Hepatic stellate cell (primary cell): ENCODE measurements at regions not wholly inside any gene's neighbourhood (a gene's known extent, or its start where the extent isn't known, plus 50 kb on each side); places are given as distances from the start of the nearest gene placed in this dataset.

Experiments
- DNase-seq: peaks from one replicate; pipeline ENCODE4 v3.0.0; 2011; ENCODE audit warnings: low spot score

DNA sequence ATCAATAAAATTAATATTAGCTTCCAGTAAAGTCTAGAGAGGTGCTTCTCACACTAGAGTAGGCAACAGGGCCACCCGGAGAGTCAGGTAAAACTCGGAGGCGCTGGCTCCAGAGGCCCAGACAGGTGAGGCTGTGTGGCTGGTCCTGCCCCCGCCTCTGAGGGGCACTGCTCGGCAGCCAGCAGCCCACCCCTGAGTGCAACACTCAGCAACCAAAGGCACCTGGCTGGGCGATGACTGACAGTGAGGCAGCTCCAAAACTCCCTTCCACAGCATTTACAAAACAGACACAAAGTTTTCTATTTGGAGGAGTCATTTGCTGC, 138.8 kb upstream of the ID2 start:
- no peak for DNase-seq

DNA sequence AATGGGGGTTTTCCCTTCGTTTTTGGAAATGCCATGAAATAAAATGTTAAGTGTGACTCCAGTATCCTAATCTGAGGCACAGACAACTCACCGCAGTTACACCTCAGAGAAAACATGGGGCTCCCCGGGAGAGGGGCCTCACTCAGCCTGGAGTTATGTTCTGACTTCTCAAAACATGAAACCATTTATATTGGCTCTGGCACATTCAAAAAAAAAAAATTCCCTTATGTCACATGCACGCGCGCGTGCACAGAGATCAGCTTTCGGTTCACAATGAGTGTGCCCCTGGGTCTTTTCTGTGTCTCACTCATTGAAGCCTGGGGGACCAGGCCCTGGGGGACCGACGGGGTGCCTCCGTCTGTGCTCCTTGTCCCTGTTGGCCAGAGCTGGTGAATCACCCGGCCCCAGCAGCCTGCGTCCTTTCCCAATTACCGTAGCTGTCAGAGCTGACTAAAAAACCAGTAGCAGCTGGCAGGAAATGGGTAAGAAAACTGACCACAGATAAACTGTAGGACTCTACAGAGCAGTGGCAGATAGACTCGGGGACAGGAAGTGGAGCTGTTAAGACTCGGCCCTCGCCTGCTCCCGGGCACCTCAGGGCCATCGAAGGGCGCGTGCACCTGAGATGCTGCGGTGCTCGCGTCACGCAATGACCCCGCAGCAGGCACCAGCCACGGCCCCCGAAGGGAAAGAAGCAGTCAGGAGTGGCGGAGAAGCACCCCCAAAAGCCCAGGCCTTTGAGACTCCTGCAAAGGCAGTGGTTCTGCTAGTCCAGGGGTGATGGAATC, 138.3 kb upstream of the ID2 start:
- DNase-seq: peak; percentile 91

DNA sequence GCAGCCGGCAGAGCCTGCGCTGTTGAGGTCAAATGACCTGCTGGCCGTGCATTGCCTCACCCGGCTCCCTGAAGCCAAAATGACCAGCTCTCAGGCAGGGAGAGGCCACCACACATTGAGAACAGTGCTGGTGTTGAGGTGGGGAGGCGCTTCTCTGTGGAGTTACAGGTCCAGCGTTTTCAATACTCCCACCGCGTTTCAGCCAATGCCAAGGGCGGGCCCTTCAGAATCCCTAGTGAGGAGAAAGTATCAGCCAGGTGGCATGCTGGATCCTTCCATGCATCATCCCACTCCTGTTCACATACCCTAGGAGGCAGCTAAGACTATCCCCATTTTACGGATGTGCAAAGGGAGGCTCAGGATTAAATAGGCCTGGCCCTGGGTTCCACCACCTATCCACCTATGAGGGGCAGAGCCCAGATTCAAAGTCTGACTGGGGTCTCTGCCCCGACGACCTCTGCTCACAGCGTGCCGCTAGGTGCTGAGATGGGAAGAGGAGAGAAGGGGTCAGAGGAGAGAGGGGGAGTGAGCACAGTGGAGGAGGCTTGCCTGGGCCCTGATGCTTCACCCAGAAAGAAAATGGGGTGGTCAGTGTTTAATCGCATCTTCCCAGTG, 137.6 kb upstream of the ID2 start:
- DNase-seq: no peak

DNA sequence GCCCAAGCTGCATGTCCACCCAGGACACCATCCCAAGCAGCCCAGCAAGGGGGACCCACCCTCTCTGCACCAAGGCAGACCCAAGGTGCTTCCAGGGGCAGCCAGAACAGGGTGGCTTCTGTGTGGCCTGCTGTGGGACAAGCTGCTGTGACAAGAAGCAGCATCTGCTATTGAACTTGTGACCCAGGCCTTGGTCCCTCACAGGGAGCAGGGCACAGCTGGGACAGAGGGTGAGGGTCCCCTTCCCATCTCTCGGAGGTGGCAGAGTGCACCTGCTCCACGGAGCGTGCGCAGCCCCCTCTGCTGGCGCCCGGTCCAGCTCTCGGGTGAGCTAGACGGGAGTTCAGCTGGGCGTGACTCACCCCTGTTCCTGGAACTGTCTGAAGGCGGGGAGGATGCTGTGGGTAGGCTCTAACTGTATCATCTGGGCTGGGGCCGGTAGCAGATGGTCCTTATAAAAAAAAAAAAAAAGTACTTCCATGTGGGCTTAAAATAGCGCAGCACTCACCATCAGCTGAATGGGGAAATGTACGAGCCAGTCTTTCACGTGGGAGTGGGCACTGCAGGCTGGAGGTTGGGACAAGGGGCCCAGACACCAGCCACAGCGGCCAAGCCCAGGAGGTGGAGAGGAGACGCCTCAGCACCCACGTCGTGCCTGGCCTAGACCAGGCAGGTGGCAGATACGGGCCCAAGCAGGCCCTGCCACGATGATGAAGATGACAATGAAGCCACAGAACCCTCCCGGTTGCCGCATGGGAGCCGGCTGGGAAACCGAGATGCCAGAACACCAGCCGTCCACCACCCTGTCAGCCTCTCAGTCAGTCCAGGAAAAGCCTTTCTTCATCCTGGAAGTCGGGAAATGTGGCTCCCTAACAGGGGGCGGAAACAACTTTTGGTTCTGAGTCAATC, 136.8 kb upstream of the ID2 start:
- peak; percentile 50 for DNase-seq

DNA sequence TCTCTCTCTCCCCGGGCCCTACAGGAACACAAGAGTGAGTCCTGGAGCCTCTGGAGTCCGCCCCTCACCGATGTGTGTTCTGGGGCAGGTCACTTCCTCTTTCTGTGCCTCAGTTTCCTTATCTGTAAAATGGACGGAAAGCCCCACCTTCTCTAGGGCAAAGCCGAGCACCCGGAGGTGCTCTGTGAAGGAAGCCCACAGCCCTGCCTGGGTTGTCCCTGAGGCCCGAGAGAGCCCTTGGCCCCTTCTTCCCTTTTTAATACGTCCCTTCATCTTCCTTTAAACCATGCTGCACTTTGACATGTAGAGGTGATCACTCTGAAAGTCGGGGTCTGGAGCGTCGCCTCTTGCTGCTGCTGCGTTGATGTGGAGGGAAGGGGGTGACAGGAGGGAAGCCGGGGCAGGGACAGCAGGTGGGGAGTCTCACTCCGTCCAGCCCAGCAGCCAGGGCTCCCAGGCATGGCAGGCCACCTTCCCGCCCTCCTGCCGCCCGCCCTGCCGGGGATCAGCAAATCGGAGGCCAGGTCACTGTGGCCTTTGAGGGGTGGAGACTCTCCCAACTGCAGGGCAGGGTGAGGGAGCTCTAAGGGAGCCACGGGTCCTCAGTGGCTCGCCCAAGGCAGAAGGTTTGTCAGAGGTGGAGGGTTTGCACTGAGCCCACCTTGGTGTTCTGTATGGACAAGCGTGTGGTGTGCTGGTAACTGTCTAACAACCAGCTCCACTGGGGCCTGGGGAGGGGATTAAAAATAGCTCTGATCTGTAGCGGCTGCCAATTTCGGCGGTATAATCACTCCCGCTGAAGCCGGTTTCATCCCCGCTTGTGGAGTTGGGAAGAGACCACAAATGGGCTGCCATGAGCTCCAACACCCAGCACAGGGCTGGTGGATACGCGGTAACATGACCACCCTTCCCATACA, 135.9 kb upstream of the ID2 start:
- DNase-seq: no peak

DNA sequence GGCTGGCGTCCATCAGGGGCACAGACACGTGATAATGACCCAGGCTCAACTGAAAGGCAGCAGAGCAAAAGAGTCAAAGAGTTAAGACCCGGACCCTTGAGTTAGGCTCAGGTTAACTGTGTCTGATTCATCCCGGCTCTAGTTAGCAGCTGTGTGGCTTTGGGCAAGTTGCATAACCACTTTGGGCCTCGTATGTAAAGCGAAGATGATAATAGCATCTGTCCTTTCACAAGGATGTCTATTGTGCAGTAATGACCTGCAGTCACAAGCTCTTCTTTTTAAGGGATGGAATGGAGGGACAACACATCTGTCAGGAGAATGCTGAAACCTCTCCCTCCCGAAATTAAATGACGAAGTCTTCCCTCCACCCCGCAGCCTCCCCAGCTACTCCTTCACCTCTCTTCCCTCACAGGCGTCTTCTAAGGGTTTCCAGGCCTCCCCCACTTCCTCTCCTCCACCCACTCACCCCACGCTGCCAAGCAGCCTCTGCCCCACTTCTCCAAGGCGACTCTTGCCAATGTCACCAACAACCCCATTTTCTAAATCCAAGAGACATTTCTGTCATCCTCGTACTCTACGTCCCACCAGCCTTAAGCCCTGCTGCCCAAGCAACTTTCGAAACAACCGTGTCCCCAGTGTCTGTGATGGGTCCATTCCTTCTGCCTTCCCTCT, 135.1 kb upstream of the ID2 start:
- no peak for DNase-seq

DNA sequence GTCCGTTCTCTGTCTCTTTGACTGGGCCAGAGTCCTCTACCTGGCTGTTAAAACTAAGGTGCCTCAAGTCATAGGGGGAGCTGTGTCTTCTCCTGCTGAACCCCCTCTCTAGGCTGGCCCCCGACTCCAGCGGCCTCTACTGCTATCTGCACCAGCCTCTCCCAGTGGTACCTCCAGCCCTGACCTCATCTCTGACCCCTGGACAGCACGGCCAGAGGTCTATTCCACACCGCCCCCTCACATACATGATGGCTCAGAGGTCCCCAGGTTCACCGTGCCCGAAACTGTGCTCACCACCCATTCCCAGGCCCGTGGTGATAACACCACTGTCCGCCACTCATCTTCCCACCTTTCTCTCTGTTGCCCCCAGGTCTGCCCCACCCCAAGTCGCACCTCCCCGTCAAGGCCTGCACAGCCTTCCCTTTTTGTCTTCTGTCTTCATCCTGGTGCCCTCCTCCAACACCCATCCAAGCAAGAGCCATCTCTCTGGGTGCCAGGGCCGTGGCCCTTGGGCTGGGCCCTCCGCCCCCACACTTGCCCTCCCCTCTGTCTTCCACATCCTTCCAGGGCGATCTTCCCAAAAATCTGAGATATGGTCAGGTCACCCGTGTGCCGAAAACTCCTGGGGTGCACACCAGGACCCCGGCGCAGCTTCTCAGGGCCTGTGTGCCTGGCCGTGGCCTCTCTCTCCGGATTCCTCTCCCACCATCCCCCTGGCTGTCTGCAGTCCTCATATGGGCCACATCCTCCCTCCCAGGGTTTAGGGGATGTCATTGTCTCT, 134.4 kb upstream of the ID2 start:
- DNase-seq: no peak

DNA sequence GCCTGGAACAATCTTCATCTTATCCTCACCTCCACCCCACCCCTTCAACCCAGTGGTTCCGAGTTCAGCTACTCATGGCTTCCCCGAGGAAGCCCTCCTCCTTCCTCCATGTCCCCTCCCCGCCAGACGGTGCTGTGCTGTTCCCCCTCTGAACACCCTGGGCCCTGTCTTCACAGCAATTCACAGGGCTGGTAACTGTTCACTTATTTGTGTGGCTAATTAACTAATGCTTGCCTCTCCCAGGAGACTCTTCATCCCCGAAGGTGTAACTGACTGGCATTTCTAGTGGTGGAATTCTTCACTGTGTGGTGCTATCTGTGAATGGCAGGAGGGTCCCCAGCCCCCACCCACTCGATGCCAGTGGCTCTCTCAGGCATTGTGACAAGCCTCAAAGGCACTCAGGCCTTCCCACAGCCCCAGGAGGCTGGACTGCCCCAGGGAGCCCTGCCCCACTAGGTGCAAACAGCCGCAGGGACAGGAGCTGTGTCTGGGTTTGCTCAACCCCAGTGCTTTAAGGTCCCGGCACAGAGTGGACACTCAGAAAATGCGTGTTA, 133.7 kb upstream of the ID2 start:
- DNase-seq: no peak

DNA sequence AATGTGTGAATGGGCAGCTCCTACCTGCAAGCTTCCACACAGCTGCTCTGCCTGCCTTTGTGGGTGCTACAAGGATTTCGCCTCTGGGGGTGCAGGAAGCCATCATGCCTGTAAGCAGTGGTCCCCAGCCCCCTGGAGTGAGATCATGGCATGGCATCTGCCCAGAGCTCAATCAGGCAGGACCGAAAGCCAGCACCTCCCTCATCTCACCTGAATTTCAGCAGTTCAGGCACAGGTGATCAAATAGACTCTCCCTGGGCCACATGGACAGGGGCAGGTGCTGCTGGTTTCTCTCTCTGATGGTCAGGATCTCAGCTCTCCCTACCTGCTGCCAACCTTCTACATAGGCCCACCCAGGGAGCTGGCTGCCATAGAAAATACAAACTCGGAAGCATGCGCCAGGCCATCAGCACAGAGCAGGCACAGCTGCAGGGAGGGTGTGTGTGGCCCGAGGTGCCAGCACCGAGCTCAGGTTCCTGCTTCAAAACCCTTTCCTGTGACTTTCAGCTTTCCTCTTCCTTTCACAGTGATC, 133.2 kb upstream of the ID2 start:
- no peak for DNase-seq

DNA sequence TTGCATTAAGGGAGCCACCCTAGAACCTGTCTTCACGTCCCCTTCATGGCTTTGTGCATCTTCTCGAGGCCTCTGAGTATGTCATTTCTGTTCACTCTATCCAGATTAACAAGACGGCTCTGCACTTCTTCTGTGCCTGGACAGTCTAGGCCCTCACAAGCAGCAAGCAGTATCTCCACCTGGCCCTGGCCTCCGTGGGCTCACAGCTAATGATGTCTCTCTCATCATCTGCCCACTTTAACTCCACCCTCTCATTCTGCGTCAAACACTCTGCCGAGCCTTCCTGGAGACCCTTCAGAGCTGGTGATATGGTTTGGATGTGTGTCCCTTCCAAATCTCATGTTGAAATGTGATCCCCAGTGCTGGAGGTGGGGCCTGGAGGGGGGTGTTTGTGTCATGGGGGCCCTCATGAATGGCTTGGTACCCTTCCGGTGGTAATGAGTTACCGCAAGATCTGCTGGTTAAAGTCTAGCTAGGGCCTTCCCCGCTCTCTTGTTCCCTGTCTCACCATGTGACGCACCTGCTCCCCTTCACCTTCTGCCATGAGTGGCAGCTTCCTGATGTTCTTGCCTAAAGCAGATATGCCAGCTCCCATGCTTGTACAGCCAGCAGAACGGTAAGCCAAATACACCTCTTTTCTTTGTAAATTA, 132.5 kb upstream of the ID2 start:
- no peak for DNase-seq

DNA sequence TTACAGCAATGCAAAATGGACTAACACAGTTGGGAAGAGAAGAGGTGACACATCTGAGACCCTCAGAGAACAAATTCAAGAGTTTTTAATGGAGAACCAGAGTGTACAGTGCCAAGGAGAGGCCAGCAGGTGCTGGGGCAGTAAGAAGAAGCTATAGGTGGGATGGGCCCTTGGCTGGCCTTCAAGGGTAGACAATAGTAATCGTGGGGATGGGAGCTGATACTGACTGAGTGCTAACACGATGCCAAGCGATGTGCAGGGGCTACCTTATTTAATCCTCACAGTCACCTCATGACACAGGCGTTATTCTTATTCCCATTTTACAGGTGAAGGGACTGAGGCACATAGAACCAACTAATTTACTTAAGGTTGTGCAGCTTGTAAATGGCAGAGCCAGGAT, 131.9 kb upstream of the ID2 start:
- no peak for DNase-seq

DNA sequence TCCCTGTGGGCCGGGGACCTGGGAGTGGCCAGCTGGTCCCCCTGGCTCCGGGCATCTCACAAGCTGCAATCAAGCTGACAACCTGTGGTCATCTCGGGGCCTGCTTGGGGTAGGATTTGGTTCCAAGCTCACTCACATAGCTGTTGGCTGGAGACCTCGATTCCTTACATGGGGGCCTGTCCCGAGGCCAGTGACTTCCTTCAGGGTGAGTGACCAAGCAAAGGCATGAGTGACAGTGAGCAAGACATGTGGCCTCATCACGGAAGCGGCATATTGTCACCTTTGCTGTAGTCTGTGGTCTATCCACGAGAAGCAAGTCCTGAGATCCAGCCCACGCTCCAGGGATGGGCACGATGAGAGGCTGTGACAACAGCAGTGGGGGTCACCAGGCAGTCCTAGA, 131.4 kb upstream of the ID2 start:
- no peak for DNase-seq

DNA sequence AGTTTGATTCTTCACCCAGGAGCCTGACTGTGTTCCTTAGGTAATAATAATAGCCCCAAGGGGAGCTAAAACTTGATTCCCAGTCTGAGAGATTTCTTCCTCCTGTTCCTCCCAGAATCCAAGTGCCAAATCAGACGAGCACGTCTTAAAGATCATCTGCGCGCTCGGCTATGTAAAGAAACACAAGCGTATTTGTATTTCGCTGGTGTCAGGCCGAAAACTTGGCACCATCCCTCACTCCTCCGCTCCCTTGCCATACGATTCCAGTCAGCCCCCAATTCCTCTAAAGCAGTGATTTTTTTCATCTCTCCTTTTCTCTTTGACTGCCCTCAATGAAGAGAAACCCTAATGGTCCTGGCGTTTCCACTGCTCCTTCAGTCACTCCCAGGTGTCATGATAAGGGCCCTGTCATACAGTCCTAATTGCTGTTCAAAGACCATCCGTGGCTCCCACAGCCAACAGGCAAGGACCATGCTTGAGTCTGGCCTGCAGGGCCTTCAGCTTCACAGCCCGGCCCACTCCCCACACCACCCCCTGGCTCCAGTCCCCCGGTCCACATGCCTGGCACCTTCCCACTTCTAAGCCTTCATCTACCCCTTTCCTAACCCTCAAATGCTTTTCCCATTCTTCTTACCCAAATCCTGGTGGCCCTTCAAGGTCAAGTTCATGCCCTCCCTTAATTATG, 130.8 kb upstream of the ID2 start:
- no peak for DNase-seq

DNA sequence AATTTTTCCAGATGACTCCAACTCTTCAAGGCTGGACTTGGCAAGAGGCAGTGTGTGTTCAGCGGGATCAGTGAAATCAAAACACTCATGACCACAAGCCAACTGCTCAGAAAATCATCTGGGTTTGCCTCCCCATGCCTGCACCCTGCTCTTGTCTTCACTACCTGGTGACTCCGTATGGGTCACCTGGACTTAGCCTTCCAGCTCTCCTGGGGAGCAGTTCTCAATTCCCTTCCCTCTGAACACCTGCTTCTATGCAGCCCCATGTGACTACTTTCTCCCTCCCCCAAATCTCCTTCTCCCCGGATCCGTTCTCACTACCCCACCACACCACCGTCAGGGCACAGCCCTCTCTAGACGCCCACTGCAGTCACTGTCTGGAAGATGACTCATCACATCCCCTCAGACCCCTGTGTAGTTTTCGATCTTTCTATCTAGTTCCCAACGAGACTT, 130.2 kb upstream of the ID2 start:
- DNase-seq: no peak

DNA sequence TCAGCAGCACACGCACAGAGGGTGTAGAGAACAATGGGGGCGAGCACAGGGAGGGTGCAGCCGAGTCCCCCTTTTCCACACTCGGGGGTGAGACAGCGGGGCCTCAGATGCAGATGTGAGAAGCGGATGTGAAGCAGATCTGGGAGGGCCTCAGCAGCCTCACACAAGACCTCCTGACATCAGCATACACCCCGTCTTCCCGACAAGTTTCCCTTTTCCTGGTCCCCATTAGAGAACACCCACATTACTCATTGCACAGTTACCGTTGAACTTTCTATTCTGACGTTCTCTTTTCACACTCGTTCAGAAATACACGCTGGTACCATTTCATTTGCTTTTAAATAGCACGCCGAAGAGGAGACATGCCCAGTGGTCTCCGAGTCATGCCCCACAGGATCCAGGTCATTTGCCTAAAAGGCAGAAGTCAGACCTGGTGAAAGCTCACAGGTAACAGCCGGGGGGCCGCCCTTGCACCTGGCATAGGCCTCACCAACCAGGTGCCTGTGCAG, 129.5 kb upstream of the ID2 start:
- DNase-seq: no peak

DNA sequence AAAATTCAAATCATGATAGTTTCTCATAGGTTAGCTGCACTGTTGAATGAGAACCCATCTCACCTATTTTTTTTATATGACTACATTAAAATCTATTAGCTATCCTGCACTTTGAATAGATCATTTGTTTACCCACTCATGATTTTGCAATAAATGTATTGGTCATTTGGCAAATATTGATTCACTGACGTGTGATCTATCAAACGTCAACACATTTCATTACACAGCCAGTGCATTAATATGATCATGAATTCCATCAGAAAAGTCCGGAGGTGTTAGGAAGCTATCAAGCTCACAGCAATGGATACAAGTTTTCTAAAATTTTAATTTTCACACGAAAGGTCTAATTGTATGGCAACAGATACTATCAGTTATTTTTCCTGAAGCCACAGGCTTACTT, 128.2 kb upstream of the ID2 start:
- no peak for DNase-seq

DNA sequence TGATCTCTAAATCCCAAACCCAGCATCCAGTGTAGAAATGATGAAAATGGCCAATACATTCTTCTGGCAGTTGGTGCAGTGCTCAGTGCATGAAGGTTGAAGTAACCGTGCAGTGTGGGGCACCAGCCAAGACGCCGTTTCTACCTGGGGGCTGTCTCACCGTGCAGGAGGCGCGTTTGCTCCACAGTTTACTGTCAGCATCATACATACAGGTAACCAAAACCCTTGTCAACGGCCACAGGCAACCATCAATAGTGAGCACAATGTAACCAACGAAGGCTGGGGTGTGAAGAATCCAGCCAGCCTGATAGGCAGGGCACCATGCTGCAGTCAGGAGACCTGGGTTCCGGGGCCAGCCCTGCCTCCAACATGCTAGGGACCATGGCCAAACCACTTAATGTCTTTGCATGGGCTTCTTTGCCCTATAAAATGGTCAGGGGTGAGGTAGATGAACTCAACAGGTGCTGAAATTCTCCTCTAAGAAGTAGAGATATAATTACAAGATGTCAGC, 127.5 kb upstream of the ID2 start:
- DNase-seq: no peak

DNA sequence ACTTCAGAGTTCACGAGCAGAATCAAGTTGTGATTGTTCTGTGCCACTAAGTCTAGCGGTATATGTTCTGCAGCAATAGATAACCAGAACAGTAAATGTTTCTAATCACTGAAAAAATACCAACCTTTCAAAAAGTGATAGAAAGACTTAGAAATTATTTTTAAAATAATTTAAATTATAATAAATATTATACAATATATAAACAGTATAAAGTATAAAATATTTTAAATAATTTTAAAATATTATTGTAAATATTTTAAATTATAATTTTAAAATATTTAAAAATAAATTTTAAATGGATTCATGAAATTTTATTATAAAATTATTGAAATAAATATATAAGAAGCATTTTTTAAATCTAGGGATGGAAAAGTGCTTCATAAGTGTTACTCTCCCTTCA, 126.3 kb upstream of the ID2 start:
- no peak for DNase-seq
